B cell (primary cell): ENCODE measurements at regions not wholly inside any gene's neighbourhood (a gene's known extent, or its start where the extent isn't known, plus 50 kb on each side); places are given as distances from the start of the nearest gene placed in this dataset.

Experiments
- CTCF ChIP-seq: fragments of 200-600 bp; IDR thresholded peaks from one replicate; pipeline ENCODE4 v1.8.0; 2022; ENCODE audit warnings: antibody characterized with exemption, mild to moderate bottlenecking
- EZH2 ChIP-seq: IDR thresholded peaks from 2 replicates; pipeline ENCODE4 v1.6.1; 2012; ENCODE audit warnings: borderline replicate concordance, low read depth, mild to moderate bottlenecking, moderate library complexity, low read length; ENCODE audit not compliant: insufficient read depth, poor library complexity, severe bottlenecking

DNA sequence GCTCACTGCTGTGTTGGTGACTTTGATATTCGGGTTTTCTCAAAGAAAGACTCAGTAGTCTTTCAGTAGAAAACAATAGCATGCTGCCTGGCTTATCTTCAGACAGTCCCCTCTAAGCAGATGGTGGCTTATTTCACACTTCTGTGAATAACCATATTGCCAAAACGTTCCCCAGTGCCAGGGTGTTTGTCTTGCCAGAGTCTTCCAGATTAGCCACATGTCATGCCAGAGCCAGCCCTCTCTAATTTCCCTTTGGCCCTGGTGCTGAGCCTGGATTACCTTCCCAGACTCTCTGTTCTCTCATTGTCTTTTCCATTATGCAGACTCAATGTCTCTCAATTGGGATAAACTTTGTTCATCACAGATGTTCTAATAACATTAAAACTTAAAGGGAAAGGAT is 488.0 kb upstream of the ATXN8OS start:
- no peak for TF ChIP-seq CTCF
- TF ChIP-seq EZH2, result no peak
